ENCODE measurements at regions not wholly inside any gene's neighbourhood (a gene's known extent, or its start where the extent isn't known, plus 50 kb on each side); places are given as distances from the start of the nearest gene placed in this dataset.

GRCh38 chr11:110774138-110775014 is 62.1 kb upstream of the ARHGAP20 start:
- DNase-seq, result no peak

GRCh38 chr11:110773442-110773841 is 61.2 kb upstream of the ARHGAP20 start:
- DNase-seq, result no peak

- no peak for DNase-seq
Measured at GRCh38 chr11:110772863-110773262, 60.6 kb upstream of the ARHGAP20 start.

DNA sequence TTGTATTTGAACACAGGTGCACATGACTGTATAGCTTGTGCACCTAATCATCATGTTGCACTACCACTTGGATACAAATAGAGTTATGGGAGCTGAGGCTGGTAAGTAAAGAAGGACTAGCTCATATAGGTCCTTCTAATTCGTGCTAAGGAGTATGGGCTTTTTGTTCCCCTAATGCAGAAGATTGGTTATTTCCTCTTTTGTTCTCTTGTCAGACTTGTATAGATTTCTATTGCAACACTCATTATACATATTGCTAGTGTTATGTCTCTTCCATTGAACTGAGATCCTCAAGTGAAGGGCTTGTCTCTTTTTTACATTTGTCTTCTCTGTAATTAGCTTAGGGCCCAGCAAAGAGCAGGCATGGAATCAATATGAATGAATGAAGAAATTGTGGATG is 54.1 kb upstream of the ARHGAP20 start:
- no peak for DNase-seq

DNA sequence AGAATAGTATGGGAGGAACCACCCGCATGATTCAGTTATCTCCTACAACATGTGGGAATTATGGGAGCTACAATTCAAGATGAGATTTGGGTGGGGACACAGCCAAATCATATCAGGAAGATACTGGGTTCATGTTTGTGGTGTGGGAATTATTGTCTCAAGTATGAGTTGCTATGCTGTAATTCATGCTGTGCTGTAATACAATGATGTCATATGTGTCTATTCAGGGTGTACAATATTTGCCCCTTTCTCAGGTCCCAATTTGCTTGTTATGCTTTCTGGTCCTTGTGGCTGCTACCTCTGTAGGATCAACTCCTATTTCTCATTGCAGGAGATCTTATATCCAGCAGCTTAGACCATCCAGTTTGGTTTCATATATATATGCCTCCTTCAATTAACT is 52.2 kb upstream of the ARHGAP20 start:
- no peak for DNase-seq

GRCh38 chr11:110763249-110764011 is 51.2 kb upstream of the ARHGAP20 start:
- no peak for DNase-seq

GRCh38 chr11:110762590-110762989 is 50.4 kb upstream of the ARHGAP20 start:
- no peak for DNase-seq
